ENCODE measurements at regions not wholly inside any gene's neighbourhood (a gene's known extent, or its start where the extent isn't known, plus 50 kb on each side); places are given as distances from the start of the nearest gene placed in this dataset.

DNA sequence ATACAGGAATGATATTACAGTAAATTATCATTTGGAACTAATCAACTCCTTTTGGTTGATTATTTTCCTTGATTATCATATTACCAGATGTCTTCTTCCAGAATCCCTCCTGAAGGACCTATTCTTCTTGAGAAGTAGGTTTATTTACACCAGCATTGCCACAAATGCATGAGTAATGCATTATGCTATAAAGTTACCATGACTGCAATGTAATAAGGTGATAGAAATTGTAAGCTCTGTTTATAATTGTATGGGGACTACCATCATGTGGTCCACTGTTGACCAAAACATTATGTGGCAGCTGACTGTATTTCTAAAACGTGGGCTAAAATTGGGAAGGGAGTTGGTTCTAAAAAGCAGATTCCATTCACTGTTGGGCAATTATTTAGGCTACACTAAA lies 602.2 kb downstream of the NYAP2 start:
- no peak for DNase-seq (ENCODE audit: low read depth)
- no peak overlapping the region for H3K4me3 ChIP-seq (ENCODE audit: low read depth, low read length)
- TF ChIP-seq CTCF (IDR thresholded peaks at IDR 0.05; ENCODE audit: insufficient read depth, low read depth, low read length, missing control alignments): no peak

- no peak for TF ChIP-seq CTCF (IDR thresholded peaks at IDR 0.05; ENCODE audit: insufficient read depth, low read depth, low read length, missing control alignments)
- DNase-seq (ENCODE audit: low read depth): no peak
- no peak overlapping the region for H3K4me3 ChIP-seq (ENCODE audit: low read depth, low read length)
Observed at GRCh38 chr2:225999692-226000091, 600.2 kb downstream of the NYAP2 start.

- DNase-seq (ENCODE audit: low read depth): no peak
- no peak for TF ChIP-seq CTCF (IDR thresholded peaks at IDR 0.05; ENCODE audit: insufficient read depth, low read depth, low read length, missing control alignments)
Observed at GRCh38 chr2:225998653-225999052, 599.1 kb downstream of the NYAP2 start.

GRCh38 chr2:225998116-225998515 lies 598.6 kb downstream of the NYAP2 start:
- TF ChIP-seq CTCF (IDR thresholded peaks at IDR 0.05; ENCODE audit: insufficient read depth, low read depth, low read length, missing control alignments): no peak
- no peak overlapping the region for H3K4me3 ChIP-seq (ENCODE audit: low read depth, low read length)
- no peak for DNase-seq (ENCODE audit: low read depth)

More at GRCh38 chr2:225998653-225999052, 599.1 kb downstream of the NYAP2 start:
- H3K4me3 ChIP-seq (ENCODE audit: low read depth, low read length): no peak overlapping the region

GRCh38 chr2:225996462-225996828 lies 596.9 kb downstream of the NYAP2 start:
- no peak overlapping the region for H3K4me3 ChIP-seq (ENCODE audit: low read depth, low read length)
- no peak for DNase-seq (ENCODE audit: low read depth)
- TF ChIP-seq CTCF (IDR thresholded peaks at IDR 0.05; ENCODE audit: insufficient read depth, low read depth, low read length, missing control alignments): no peak

- no peak overlapping the region for H3K4me3 ChIP-seq (ENCODE audit: low read depth, low read length)
- TF ChIP-seq CTCF (IDR thresholded peaks at IDR 0.05; ENCODE audit: insufficient read depth, low read depth, low read length, missing control alignments): no peak
- DNase-seq (ENCODE audit: low read depth): no peak
Observed at GRCh38 chr2:225995796-225996461, 596.4 kb downstream of the NYAP2 start.
